Naive B cell (primary cell): ENCODE measurements at regions not wholly inside any gene's neighbourhood (a gene's known extent, or its start where the extent isn't known, plus 50 kb on each side); places are given as distances from the start of the nearest gene placed in this dataset.

ENCODE experiments used
- ATAC-seq, 2 donors: fragments of 150-1000 bp; cut with Tn5 transposase; 2 replicates each; pipeline ENCODE4 v1.10.0; 2021; ENCODE audit warnings: low read depth in 2 of 2, mild to moderate bottlenecking in 2 of 2, moderate library complexity in 2 of 2
- DNase-seq: peaks from one replicate; pipeline ENCODE4 v3.0.0; 2022
- H3K27ac Mint-ChIP-seq, 6 donors: one replicate each; pipeline ENCODE4 v1.8.0; 2020 to 2022; ENCODE audit warnings: mild to moderate bottlenecking in 6 of 6, mixed read lengths in 6 of 6, moderate library complexity in 5 of 6, inconsistent platforms in 2 of 6
- H3K27me3 Mint-ChIP-seq, 3 donors: one replicate each; pipeline ENCODE4 v1.8.0; 2021 to 2022; ENCODE audit warnings: mixed read lengths in 3 of 3, mild to moderate bottlenecking in 1 of 3
- H3K36me3 Mint-ChIP-seq, 2 donors: one replicate each; pipeline ENCODE4 v1.8.0; 2020 to 2022; ENCODE audit warnings: mixed read lengths in 2 of 2, inconsistent platforms in 1 of 2, mild to moderate bottlenecking in 1 of 2
- H3K4me1 Mint-ChIP-seq, 3 donors: one replicate each; pipeline ENCODE4 v1.8.0; 2020 to 2022; ENCODE audit warnings: mixed read lengths in 3 of 3, inconsistent platforms in 1 of 3, mild to moderate bottlenecking in 1 of 3, moderate library complexity in 1 of 3
- H3K4me3 Mint-ChIP-seq, 8 donors: one replicate each; pipeline ENCODE4 v1.8.0; 2020 to 2022; ENCODE audit warnings: mild to moderate bottlenecking in 8 of 8, mixed read lengths in 8 of 8, moderate library complexity in 8 of 8, inconsistent platforms in 2 of 8
- H3K9me3 Mint-ChIP-seq, 7 donors: one replicate each; pipeline ENCODE4 v1.8.0; 2020 to 2022; ENCODE audit warnings: mixed read lengths in 7 of 7, mild to moderate bottlenecking in 5 of 7, inconsistent platforms in 2 of 7, moderate library complexity in 1 of 7

- peaks cover 0 to 12% (median 6%) of the 10 kb centered on the region in 3 donors for H3K4me1 Mint-ChIP-seq
- H3K9me3 Mint-ChIP-seq: peaks cover 0 to 4% (median 0%) of the 10 kb centered on the region in 7 donors
- H3K27me3 Mint-ChIP-seq: peaks cover 12 to 45% (median 32%) of the 10 kb centered on the region in 3 donors
Measured at GRCh38 chr20:51249215-51249614, 226.3 kb upstream of the KCNG1 start.

GRCh38 chr20:51244466-51244865 is 221.6 kb upstream of the KCNG1 start:
- DNase-seq (no peak), ATAC-seq (no peak)
- Mint-ChIP-seq H3K27ac (no peak overlapping the region), H3K27me3 (peaks cover 12 to 18% (median 18%) of the 10 kb centered on the region in 3 donors), H3K4me3 (no peak overlapping the region), H3K9me3 (peaks cover 6 to 28% (median 19%) of the 10 kb centered on the region in 7 donors), H3K36me3 (peaks cover 6 to 16% of the 10 kb centered on the region in 2 donors), H3K4me1 (no peaks in the 10 kb centered on the region)

More at GRCh38 chr20:51249215-51249614, 226.3 kb upstream of the KCNG1 start:
- ATAC-seq (no peak), DNase-seq (no peak)
- Mint-ChIP-seq H3K4me3 (no peak overlapping the region), H3K27ac (no peak overlapping the region), H3K36me3 (no peaks in the 10 kb centered on the region)

GRCh38 chr20:51238675-51239305 is 215.9 kb upstream of the KCNG1 start:
- H3K27ac Mint-ChIP-seq: peak overlapping the region in 1 of 6 donors; percentile 79
- H3K4me1 Mint-ChIP-seq: no peaks in the 10 kb centered on the region
- H3K9me3 Mint-ChIP-seq: peaks cover 6 to 27% (median 16%) of the 10 kb centered on the region in 7 donors
- ATAC-seq (no peak), DNase-seq (no peak)
- H3K27me3 Mint-ChIP-seq: peaks cover 29 to 53% (median 34%) of the 10 kb centered on the region in 3 donors
- H3K36me3 Mint-ChIP-seq: peaks cover 6 to 22% of the 10 kb centered on the region in 2 donors
- no peak overlapping the region for H3K4me3 Mint-ChIP-seq

GRCh38 chr20:51237791-51238190 is 214.9 kb upstream of the KCNG1 start:
- Mint-ChIP-seq H3K4me1 (no peaks in the 10 kb centered on the region), H3K27ac (no peak overlapping the region), H3K27me3 (peaks cover 30 to 50% (median 34%) of the 10 kb centered on the region in 3 donors), H3K36me3 (peaks cover 6 to 18% of the 10 kb centered on the region in 2 donors), H3K9me3 (peaks cover 4 to 20% (median 12%) of the 10 kb centered on the region in 7 donors), H3K4me3 (no peak overlapping the region)
- ATAC-seq (no peak), DNase-seq (no peak)

GRCh38 chr20:51237278-51237677 is 214.4 kb upstream of the KCNG1 start:
- no peak for DNase-seq
- H3K36me3 Mint-ChIP-seq: peaks cover 5 to 13% of the 10 kb centered on the region in 2 donors
- ATAC-seq: no peak
- H3K4me1 Mint-ChIP-seq: no peaks in the 10 kb centered on the region
- H3K4me3 Mint-ChIP-seq: no peak overlapping the region
- peak overlapping the region in 1 of 6 donors; percentile 79 for H3K27ac Mint-ChIP-seq
- peaks cover 27 to 47% (median 34%) of the 10 kb centered on the region in 3 donors for H3K27me3 Mint-ChIP-seq
- H3K9me3 Mint-ChIP-seq: peaks cover 2 to 15% (median 8%) of the 10 kb centered on the region in 7 donors

- H3K36me3 Mint-ChIP-seq: peaks cover 0 to 7% of the 10 kb centered on the region in 2 donors
- H3K27me3 Mint-ChIP-seq: peaks cover 27 to 44% (median 32%) of the 10 kb centered on the region in 3 donors
- H3K4me3 Mint-ChIP-seq: no peak overlapping the region
- no peaks in the 10 kb centered on the region for H3K4me1 Mint-ChIP-seq
- H3K27ac Mint-ChIP-seq: no peak overlapping the region
- ATAC-seq (no peak), DNase-seq (no peak)
- peaks cover 0 to 7% (median 3%) of the 10 kb centered on the region in 7 donors for H3K9me3 Mint-ChIP-seq
Measured at GRCh38 chr20:51236421-51236820, 213.5 kb upstream of the KCNG1 start.

- Mint-ChIP-seq H3K4me3 (no peak overlapping the region), H3K36me3 (peaks cover 0 to 7% of the 10 kb centered on the region in 2 donors), H3K27me3 (peaks cover 34 to 48% (median 42%) of the 10 kb centered on the region in 3 donors), H3K27ac (peak overlapping the region in 1 of 6 donors; percentile 52), H3K4me1 (no peaks in the 10 kb centered on the region), H3K9me3 (peaks cover 0 to 6% (median 0%) of the 10 kb centered on the region in 7 donors)
- ATAC-seq (no peak), DNase-seq (no peak)
Measured at GRCh38 chr20:51233345-51233744, 210.4 kb upstream of the KCNG1 start.

GRCh38 chr20:51230727-51231126 is 207.8 kb upstream of the KCNG1 start:
- no peak for DNase-seq
- no peaks in the 10 kb centered on the region for H3K4me1 Mint-ChIP-seq
- H3K27ac Mint-ChIP-seq: no peak overlapping the region
- peaks cover 0 to 6% (median 0%) of the 10 kb centered on the region in 7 donors for H3K9me3 Mint-ChIP-seq
- H3K27me3 Mint-ChIP-seq: peaks cover 24 to 35% (median 30%) of the 10 kb centered on the region in 3 donors
- H3K4me3 Mint-ChIP-seq: no peak overlapping the region
- no peak for ATAC-seq
- peaks cover 0 to 7% of the 10 kb centered on the region in 2 donors for H3K36me3 Mint-ChIP-seq

- Mint-ChIP-seq H3K27me3 (peaks cover 12 to 23% (median 13%) of the 10 kb centered on the region in 3 donors), H3K36me3 (peaks cover 0 to 8% of the 10 kb centered on the region in 2 donors), H3K4me3 (no peak overlapping the region), H3K9me3 (peaks cover 3 to 10% (median 6%) of the 10 kb centered on the region in 7 donors), H3K27ac (peak overlapping the region in 1 of 6 donors; percentile 21), H3K4me1 (peaks cover 0 to under 1% (median 0%) of the 10 kb centered on the region in 3 donors)
- no peak for ATAC-seq
- no peak for DNase-seq
Measured at GRCh38 chr20:51228763-51229162, 205.9 kb upstream of the KCNG1 start.

- DNase-seq (no peak), ATAC-seq (no peak)
- Mint-ChIP-seq H3K36me3 (peaks cover 0 to 8% of the 10 kb centered on the region in 2 donors), H3K27me3 (peaks cover 18 to 23% (median 19%) of the 10 kb centered on the region in 3 donors), H3K4me1 (peaks cover 0 to 3% (median 0%) of the 10 kb centered on the region in 3 donors), H3K9me3 (peaks cover 4 to 12% (median 10%) of the 10 kb centered on the region in 7 donors), H3K4me3 (no peak overlapping the region), H3K27ac (no peak overlapping the region)
Measured at GRCh38 chr20:51227744-51228143, 204.8 kb upstream of the KCNG1 start.

- no peak for ATAC-seq
- peaks cover 32 to 45% (median 37%) of the 10 kb centered on the region in 3 donors for H3K27me3 Mint-ChIP-seq
- peak overlapping the region in 2 of 6 donors; percentile 16 to 86 for H3K27ac Mint-ChIP-seq
- H3K4me1 Mint-ChIP-seq: peaks cover 12 to 23% (median 16%) of the 10 kb centered on the region in 3 donors
- peaks cover 4 to 28% (median 9%) of the 10 kb centered on the region in 7 donors for H3K9me3 Mint-ChIP-seq
- DNase-seq: no peak
- H3K36me3 Mint-ChIP-seq: peaks cover 0 to 18% of the 10 kb centered on the region in 2 donors
- no peak overlapping the region for H3K4me3 Mint-ChIP-seq
Measured at GRCh38 chr20:51223183-51223720, 200.3 kb upstream of the KCNG1 start.

GRCh38 chr20:51221791-51222408 is 199.0 kb upstream of the KCNG1 start:
- peaks cover 9 to 41% (median 22%) of the 10 kb centered on the region in 7 donors for H3K9me3 Mint-ChIP-seq
- no peak for DNase-seq
- peaks cover 32 to 45% (median 37%) of the 10 kb centered on the region in 3 donors for H3K27me3 Mint-ChIP-seq
- peaks cover 19 to 29% (median 20%) of the 10 kb centered on the region in 3 donors for H3K4me1 Mint-ChIP-seq
- H3K4me3 Mint-ChIP-seq: peak overlapping the region in 1 of 8 donors; percentile 29
- ATAC-seq: no peak
- H3K27ac Mint-ChIP-seq: peak overlapping the region in 1 of 6 donors; percentile 12
- H3K36me3 Mint-ChIP-seq: peaks cover 0 to 25% of the 10 kb centered on the region in 2 donors

GRCh38 chr20:51221103-51221502 is 198.2 kb upstream of the KCNG1 start:
- no peak for ATAC-seq
- H3K9me3 Mint-ChIP-seq: peaks cover 11 to 49% (median 29%) of the 10 kb centered on the region in 7 donors

More at GRCh38 chr20:51221103-51221502, 198.2 kb upstream of the KCNG1 start:
- Mint-ChIP-seq H3K4me3 (peak overlapping the region in 1 of 8 donors; percentile 22), H3K36me3 (peaks cover 0 to 30% of the 10 kb centered on the region in 2 donors), H3K27me3 (peaks cover 32 to 45% (median 37%) of the 10 kb centered on the region in 3 donors), H3K27ac (no peak overlapping the region), H3K4me1 (peaks cover 25 to 36% (median 26%) of the 10 kb centered on the region in 3 donors)
- DNase-seq: no peak
